Astrocyte (in vitro differentiated cells and primary cell): ENCODE measurements at regions not wholly inside any gene's neighbourhood (a gene's known extent, or its start where the extent isn't known, plus 50 kb on each side); places are given as distances from the start of the nearest gene placed in this dataset.

ENCODE experiments used
- DNase-seq: peaks from one replicate; pipeline ENCODE4 v3.0.0-alpha.2; 2010; ENCODE audit warnings: low read depth
- FAIRE-seq: peaks from 2 replicates; lab custom pipeline; 2011; peaks lifted over from hg19 to GRCh38; lab: Jason Lieb, UNC
- H2AFZ ChIP-seq: 2 replicates; pipeline ENCODE4 v1.6.0; 2012; ENCODE audit warnings: low read depth, low read length, inconsistent platforms
- H3K27ac ChIP-seq: 2 replicates; pipeline ENCODE4 v1.5.1; 2011; ENCODE audit warnings: low read depth, low read length, inconsistent platforms
- H3K27me3 ChIP-seq: 2 replicates; pipeline ENCODE4 v1.6.0; 2011; ENCODE audit warnings: low read length, inconsistent platforms; ENCODE audit not compliant: insufficient read depth
- H3K36me3 ChIP-seq: 2 replicates; pipeline ENCODE4 v1.5.1; 2011; ENCODE audit warnings: low read length, inconsistent platforms; ENCODE audit not compliant: insufficient read depth
- H3K4me1 ChIP-seq: 2 replicates; pipeline ENCODE4 v1.5.1; 2011; ENCODE audit warnings: low read length, inconsistent platforms; ENCODE audit not compliant: insufficient read depth
- H3K4me2 ChIP-seq: 2 replicates; pipeline ENCODE4 v1.6.0; 2012; ENCODE audit warnings: low read length, inconsistent platforms
- H3K4me3 ChIP-seq: 2 replicates; pipeline ENCODE4 v1.5.1; 2011; ENCODE audit warnings: low read depth, mild to moderate bottlenecking, low read length, inconsistent platforms; ENCODE audit not compliant: insufficient read depth
- H3K79me2 ChIP-seq: 2 replicates; pipeline ENCODE4 v1.6.0; 2012; ENCODE audit warnings: mild to moderate bottlenecking, low read length, inconsistent platforms; ENCODE audit not compliant: insufficient read depth
- H3K9ac ChIP-seq: 2 replicates; pipeline ENCODE4 v1.6.0; 2012; ENCODE audit warnings: mild to moderate bottlenecking, low read length, inconsistent platforms
- H3K9me3 ChIP-seq: 2 replicates; pipeline ENCODE4 v1.5.1; 2012; ENCODE audit warnings: low read depth, mild to moderate bottlenecking, low read length, inconsistent platforms; ENCODE audit not compliant: insufficient read depth
- H4K20me1 ChIP-seq: 2 replicates; pipeline ENCODE4 v1.6.0; 2012; ENCODE audit warnings: low read length, inconsistent platforms; ENCODE audit not compliant: insufficient read depth
- H3K27ac Mint-ChIP-seq: one replicate; pipeline ENCODE4 v1.8.0; 2021; ENCODE audit warnings: mild to moderate bottlenecking, mixed read lengths; ENCODE audit not compliant: unreplicated experiment
- H3K27me3 Mint-ChIP-seq: one replicate; pipeline ENCODE4 v1.8.0; 2021; ENCODE audit warnings: low read depth, mixed read lengths; ENCODE audit not compliant: unreplicated experiment
- H3K36me3 Mint-ChIP-seq: one replicate; pipeline ENCODE4 v1.8.0; 2021; ENCODE audit warnings: low read depth, mixed read lengths; ENCODE audit not compliant: unreplicated experiment
- H3K4me1 Mint-ChIP-seq: one replicate; pipeline ENCODE4 v1.8.0; 2021; ENCODE audit warnings: low read depth, mixed read lengths; ENCODE audit not compliant: unreplicated experiment
- H3K4me3 Mint-ChIP-seq: one replicate; pipeline ENCODE4 v1.8.0; 2021; ENCODE audit warnings: mild to moderate bottlenecking, moderate library complexity, mixed read lengths; ENCODE audit not compliant: unreplicated experiment
- H3K9me3 Mint-ChIP-seq: one replicate; pipeline ENCODE4 v1.8.0; 2021; ENCODE audit warnings: mild to moderate bottlenecking, mixed read lengths; ENCODE audit not compliant: unreplicated experiment
- CTCF ChIP-seq: IDR thresholded peaks from 2 replicates; pipeline ENCODE4 v1.5.1; 2011; ENCODE audit warnings: low read depth, mild to moderate bottlenecking, inconsistent platforms, low read length, moderate library complexity; ENCODE audit not compliant: insufficient read depth
- EZH2 ChIP-seq: IDR thresholded peaks from 2 replicates; pipeline ENCODE4 v1.6.1; 2012; ENCODE audit warnings: mild to moderate bottlenecking, low read length, inconsistent platforms; ENCODE audit not compliant: insufficient read depth

DNA sequence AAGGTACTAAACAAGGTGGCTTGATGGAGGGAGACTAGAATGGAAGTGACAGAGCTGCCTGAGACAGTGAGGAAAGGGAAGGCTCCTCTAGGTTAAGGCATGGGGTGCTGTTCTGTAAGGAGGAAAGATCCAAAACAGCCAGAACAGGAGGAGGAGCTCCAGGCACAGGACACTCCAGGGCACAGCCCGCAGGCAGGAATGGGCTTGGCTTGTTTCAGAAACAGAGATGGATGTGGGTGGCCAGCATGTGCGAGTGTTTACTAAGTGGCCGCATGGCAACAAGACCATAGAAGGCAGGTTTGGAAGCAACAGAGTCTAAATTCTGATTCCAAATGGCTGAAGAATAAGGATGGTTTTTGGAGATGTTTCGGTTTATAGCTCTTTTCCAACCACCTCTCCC lies 889.1 kb downstream of the AACS start:
- Mint-ChIP-seq H3K36me3 (no peaks in the 10 kb centered on the region), H3K4me3 (no peak overlapping the region), H3K9me3 (peaks cover 7% of the 10 kb centered on the region), H3K27me3 (no peaks in the 10 kb centered on the region), H3K27ac (no peak overlapping the region), H3K4me1 (no peaks in the 10 kb centered on the region)
- DNase-seq, result no peak
- no peaks in the 10 kb centered on the region for H3K27me3 ChIP-seq
- no peak overlapping the region for H2AFZ ChIP-seq
- no peak overlapping the region for H3K27ac ChIP-seq
- H3K4me1 ChIP-seq, result no peaks in the 10 kb centered on the region
- H3K4me2 ChIP-seq, result no peak overlapping the region
- H3K4me3 ChIP-seq, result no peak overlapping the region
- no peak for FAIRE-seq
- H3K79me2 ChIP-seq, result no peaks in the 10 kb centered on the region
- H4K20me1 ChIP-seq, result no peaks in the 10 kb centered on the region
- no peaks in the 10 kb centered on the region for H3K9me3 ChIP-seq
- TF ChIP-seq CTCF (no peak), EZH2 (no peak)
- H3K9ac ChIP-seq, result no peak overlapping the region
- H3K36me3 ChIP-seq, result no peaks in the 10 kb centered on the region

DNA sequence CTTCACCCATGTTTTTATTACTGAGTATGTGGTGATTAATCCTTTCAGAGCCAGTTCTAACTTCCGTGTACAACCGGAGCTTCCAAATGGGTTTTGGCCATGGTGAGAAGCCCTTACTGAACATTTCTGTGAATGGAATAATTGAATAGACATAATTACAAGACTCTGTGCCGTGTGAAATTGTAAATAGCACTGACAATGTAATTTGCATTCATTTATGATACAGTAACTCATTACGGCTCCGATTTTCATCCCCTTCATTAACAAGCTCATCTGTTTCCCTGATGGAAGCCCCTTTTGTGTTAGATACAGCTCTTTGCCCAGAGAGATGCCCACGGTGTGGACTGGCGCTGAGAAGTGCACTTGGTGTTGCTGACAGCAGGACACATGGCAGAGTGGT lies 891.0 kb downstream of the AACS start:
- Histone ChIP-seq H3K9ac (no peak overlapping the region), H3K36me3 (no peaks in the 10 kb centered on the region), H3K9me3 (no peaks in the 10 kb centered on the region), H3K79me2 (no peaks in the 10 kb centered on the region), H3K27me3 (no peaks in the 10 kb centered on the region), H3K4me3 (no peak overlapping the region), H3K27ac (no peak overlapping the region), H4K20me1 (no peaks in the 10 kb centered on the region), H3K4me1 (no peaks in the 10 kb centered on the region), H2AFZ (no peak overlapping the region), H3K4me2 (no peak overlapping the region)
- Mint-ChIP-seq H3K9me3 (peaks cover 7% of the 10 kb centered on the region), H3K27ac (no peak overlapping the region), H3K4me1 (no peaks in the 10 kb centered on the region), H3K27me3 (no peaks in the 10 kb centered on the region), H3K4me3 (no peak overlapping the region), H3K36me3 (no peaks in the 10 kb centered on the region)
- no peak for DNase-seq
- TF ChIP-seq EZH2, result no peak
- TF ChIP-seq CTCF, result no peak
- FAIRE-seq, result no peak

DNA sequence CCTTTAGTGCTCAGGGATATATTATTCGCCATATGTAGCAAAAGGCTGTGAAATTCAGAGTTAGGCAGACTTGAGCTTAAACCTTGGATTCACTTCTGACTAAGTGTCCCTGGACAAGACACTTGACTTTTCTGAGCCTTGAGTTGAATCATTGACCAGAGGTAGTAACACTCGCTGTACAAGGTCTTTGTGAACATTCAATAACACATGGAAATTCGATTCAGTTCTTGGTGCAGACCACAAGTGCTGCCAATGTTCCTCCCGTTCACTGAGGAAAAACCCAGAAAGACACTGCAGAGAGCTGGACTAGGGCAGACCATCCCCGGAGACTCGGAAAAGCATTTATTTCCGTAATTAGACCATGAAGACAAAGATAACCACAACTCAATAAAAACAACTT lies 901.4 kb downstream of the AACS start:
- no peaks in the 10 kb centered on the region for H3K9me3 ChIP-seq
- H4K20me1 ChIP-seq, result no peaks in the 10 kb centered on the region
- H3K4me1 ChIP-seq, result no peaks in the 10 kb centered on the region
- Mint-ChIP-seq H3K27me3 (no peaks in the 10 kb centered on the region), H3K36me3 (no peaks in the 10 kb centered on the region), H3K4me1 (no peaks in the 10 kb centered on the region), H3K9me3 (peaks cover 17% of the 10 kb centered on the region), H3K27ac (no peak overlapping the region), H3K4me3 (no peak overlapping the region)
- H3K9ac ChIP-seq, result no peak overlapping the region
- H3K27me3 ChIP-seq, result no peaks in the 10 kb centered on the region
- no peak for DNase-seq
- no peak overlapping the region for H3K4me2 ChIP-seq
- no peak for FAIRE-seq
- H3K27ac ChIP-seq, result no peak overlapping the region
- no peak for TF ChIP-seq CTCF
- no peak for TF ChIP-seq EZH2
- no peaks in the 10 kb centered on the region for H3K36me3 ChIP-seq
- no peaks in the 10 kb centered on the region for H3K79me2 ChIP-seq
- no peak overlapping the region for H2AFZ ChIP-seq
- no peak overlapping the region for H3K4me3 ChIP-seq
